WTC11 (cell line): ENCODE measurements at regions not wholly inside any gene's neighbourhood (a gene's known extent, or its start where the extent isn't known, plus 50 kb on each side); places are given as distances from the start of the nearest gene placed in this dataset.

Experiments
- ATAC-seq: fragments of 200-7000 bp; cut with Tn5 transposase; 2 replicates; pipeline ENCODE4 v1.10.0; 2021; ENCODE audit warnings: mild to moderate bottlenecking, moderate library complexity
- CTCF ChIA-PET: fragments of 300-600 bp; sonication (Branson Sonifier 250); formaldehyde crosslinking; loops from one replicate; lab custom pipeline; 2021; ENCODE audit warnings: antibody characterized with exemption; lab: Charles Lee
- POLR2A ChIA-PET: fragments of 350-600 bp; sonication (Branson Sonifier 250); formaldehyde crosslinking; loops from one replicate; lab custom pipeline; 2021; ENCODE audit warnings: antibody characterized with exemption; lab: Charles Lee
- DNase-seq: peaks from one replicate; pipeline ENCODE4 v3.0.0; 2021; ENCODE audit warnings: low spot score
- H3K27ac Mint-ChIP-seq: 2 replicates; pipeline ENCODE4 v1.8.0; 2021; ENCODE audit warnings: mixed read lengths
- H3K27me3 Mint-ChIP-seq: 2 replicates; pipeline ENCODE4 v1.8.0; 2021; ENCODE audit warnings: low read depth, mild to moderate bottlenecking, moderate library complexity, mixed read lengths
- H3K36me3 Mint-ChIP-seq: 2 replicates; pipeline ENCODE4 v1.8.0; 2021; ENCODE audit warnings: mixed read lengths
- H3K4me1 Mint-ChIP-seq: 2 replicates; pipeline ENCODE4 v1.8.0; 2022; ENCODE audit warnings: mixed read lengths
- H3K4me3 Mint-ChIP-seq: 2 replicates; pipeline ENCODE4 v1.8.0; 2021; ENCODE audit warnings: mild to moderate bottlenecking, moderate library complexity, mixed read lengths
- H3K9me3 Mint-ChIP-seq: 2 replicates; pipeline ENCODE4 v1.8.0; 2021; ENCODE audit warnings: mixed read lengths
- AFF4 ChIP-seq: sonication (generic); formaldehyde crosslinking; IDR thresholded peaks from 2 replicates; pipeline ENCODE4 v1.8.1; 2023; ENCODE audit warnings: mild to moderate bottlenecking, missing genetic modification reagents, borderline replicate concordance
- ATF2 ChIP-seq: sonication (generic); formaldehyde crosslinking; IDR thresholded peaks from 2 replicates; pipeline ENCODE4 v1.8.1; 2022; ENCODE audit warnings: low read depth, missing genetic modification reagents, borderline replicate concordance
- CBFB ChIP-seq: sonication (generic); formaldehyde crosslinking; IDR thresholded peaks from 2 replicates; pipeline ENCODE4 v1.8.1; 2022; ENCODE audit warnings: mild to moderate bottlenecking, low read depth, missing genetic modification reagents
- CREB1 ChIP-seq: sonication (generic); formaldehyde crosslinking; IDR thresholded peaks from 2 replicates; pipeline ENCODE4 v1.8.0; 2023; ENCODE audit warnings: mild to moderate bottlenecking, missing genetic modification reagents
- E2F1 ChIP-seq: sonication (generic); formaldehyde crosslinking; IDR thresholded peaks from 2 replicates; pipeline ENCODE4 v1.8.0; 2022; ENCODE audit warnings: mild to moderate bottlenecking, missing genetic modification reagents
- E2F5 ChIP-seq: sonication (generic); formaldehyde crosslinking; IDR thresholded peaks from 2 replicates; pipeline ENCODE4 v1.8.1; 2022; ENCODE audit warnings: mild to moderate bottlenecking, moderate library complexity, missing genetic modification reagents
- FOXJ3 ChIP-seq: sonication (generic); formaldehyde crosslinking; IDR thresholded peaks from 2 replicates; pipeline ENCODE4 v1.9.0; 2021; ENCODE audit warnings: missing genetic modification reagents, mild to moderate bottlenecking, borderline replicate concordance
- FOXP1 ChIP-seq: sonication (generic); formaldehyde crosslinking; IDR thresholded peaks from 2 replicates; pipeline ENCODE4 v1.8.0; 2022; ENCODE audit warnings: missing genetic modification reagents, mild to moderate bottlenecking, moderate library complexity, borderline replicate concordance
- GTF2I ChIP-seq: fragments of 250-450 bp; sonication (Bioruptor Pico); conservative IDR thresholded peaks from 2 replicates; pipeline ENCODE4 v1.4.0; 2021; ENCODE audit warnings: mild to moderate bottlenecking
- JAZF1 ChIP-seq: fragments of 250-450 bp; sonication (Bioruptor Pico); IDR thresholded peaks from 2 replicates; pipeline ENCODE4 v1.9.0; 2021; ENCODE audit warnings: moderate library complexity, mild to moderate bottlenecking, inconsistent platforms
- MYBL2 ChIP-seq: sonication (generic); formaldehyde crosslinking; IDR thresholded peaks from 2 replicates; pipeline ENCODE4 v1.8.1; 2023; ENCODE audit warnings: mild to moderate bottlenecking, moderate library complexity, missing genetic modification reagents
- NFATC4 ChIP-seq: fragments of 250-450 bp; sonication (Bioruptor Pico); IDR thresholded peaks from 2 replicates; pipeline ENCODE4 v1.9.0; 2021; ENCODE audit warnings: mild to moderate bottlenecking
- TEAD4 ChIP-seq: sonication (generic); formaldehyde crosslinking; IDR thresholded peaks from 2 replicates; pipeline ENCODE4 v1.8.0; 2022; ENCODE audit warnings: mild to moderate bottlenecking, missing genetic modification reagents
- ZBTB43 ChIP-seq: sonication (generic); formaldehyde crosslinking; IDR thresholded peaks from 2 replicates; pipeline ENCODE4 v1.8.1; 2023; ENCODE audit warnings: mild to moderate bottlenecking, missing genetic modification reagents
- ZNF281 ChIP-seq: sonication (generic); formaldehyde crosslinking; IDR thresholded peaks from 2 replicates; pipeline ENCODE4 v1.8.0; 2023; ENCODE audit warnings: mild to moderate bottlenecking, missing genetic modification reagents
- ZNF512 ChIP-seq: sonication (generic); formaldehyde crosslinking; IDR thresholded peaks from 2 replicates; pipeline ENCODE4 v1.8.1; 2022; ENCODE audit warnings: missing genetic modification reagents, borderline replicate concordance

- TF ChIP-seq ZBTB43 (CRISPR knock-in tag) (no peak), ZNF512 (CRISPR knock-in tag) (no peak)
Observed at GRCh38 chr15:77860071-77860691, 217.3 kb downstream of the TBC1D2B start (continued).

- ChIA-PET CTCF (no interaction called here), POLR2A (no interaction called here)
- peaks cover 29% of the 10 kb centered on the region for H3K4me1 Mint-ChIP-seq
- H3K36me3 Mint-ChIP-seq: no peaks in the 10 kb centered on the region
- H3K27ac Mint-ChIP-seq: no peak overlapping the region
- no peak for TF ChIP-seq E2F5 (CRISPR knock-in tag)
- TF ChIP-seq FOXJ3: no peak
- no peak for TF ChIP-seq MYBL2 (CRISPR knock-in tag)
- TF ChIP-seq E2F1 (CRISPR knock-in tag): no peak
- no peak for TF ChIP-seq GTF2I (CRISPR knock-in tag)
- no peak for TF ChIP-seq TEAD4 (CRISPR knock-in tag)
- TF ChIP-seq FOXP1 (CRISPR knock-in tag): no peak
- no peak for TF ChIP-seq CBFB (CRISPR knock-in tag)
- H3K27me3 Mint-ChIP-seq: no peaks in the 10 kb centered on the region; the same call in none of the 2 replicates
- ATAC-seq (peak; percentile 93), DNase-seq (peak; percentile 67)
- no peak overlapping the region for H3K4me3 Mint-ChIP-seq
- no peaks in the 10 kb centered on the region for H3K9me3 Mint-ChIP-seq
Observed at GRCh38 chr15:77859491-77860060, 217.9 kb downstream of the TBC1D2B start.

GRCh38 chr15:77858792-77859490, 218.6 kb downstream of the TBC1D2B start:
- no peaks in the 10 kb centered on the region for H3K9me3 Mint-ChIP-seq
- DNase-seq: no peak
- no peak for ATAC-seq
- peaks cover 24% of the 10 kb centered on the region for H3K4me1 Mint-ChIP-seq
- POLR2A ChIA-PET: no interaction called here
- CTCF ChIA-PET: interaction anchor here (1.6 kb wide), 1 partner anchor 226 kb away, joined by 3 read pairs; no protein-coding TSS in a partner anchor
- no peaks in the 10 kb centered on the region; the same call in 1 of the 2 replicates for H3K27me3 Mint-ChIP-seq
- H3K27ac Mint-ChIP-seq: no peak overlapping the region
- H3K4me3 Mint-ChIP-seq: no peak overlapping the region
- no peaks in the 10 kb centered on the region for H3K36me3 Mint-ChIP-seq
- TF ChIP-seq ATF2 (CRISPR knock-in tag) (no peak), JAZF1 (no peak), NFATC4 (CRISPR knock-in tag) (no peak), ZNF281 (CRISPR knock-in tag) (no peak), CREB1 (CRISPR knock-in tag) (no peak), AFF4 (CRISPR knock-in tag) (no peak)
